ENCODE measurements at regions not wholly inside any gene's neighbourhood (a gene's known extent, or its start where the extent isn't known, plus 50 kb on each side); places are given as distances from the start of the nearest gene placed in this dataset.

GRCh38 chr12:65712260-65713004 lies 111.9 kb upstream of the HMGA2 start:
- no peak overlapping the region for H3K4me3 ChIP-seq (ENCODE audit: low read length)
- peaks cover 4% of the 10 kb centered on the region for H3K27me3 Mint-ChIP-seq
- H3K27me3 ChIP-seq (ENCODE audit: control insufficient read depth in 1 of 2, insufficient read depth in 2 of 2, low read length in 2 of 2) = no peaks in the 10 kb centered on the region
- H3K4me1 Mint-ChIP-seq (ENCODE audit: low read depth) = no peaks in the 10 kb centered on the region
- peaks cover 0 to 6% of the 10 kb centered on the region in 2 experiments for H3K9me3 ChIP-seq (ENCODE audit: control insufficient read depth in 1 of 2, insufficient read depth in 1 of 2, low read length in 2 of 2)
- intact Hi-C loops (cut with DNase I, micrococcal nuclease) = no loop called here
- no peak overlapping the region for H3K27ac ChIP-seq (ENCODE audit: low read depth in 1 of 2, low read length in 2 of 2)
- no peaks in the 10 kb centered on the region for H3K4me1 ChIP-seq (ENCODE audit: insufficient read depth, low read length)
- ChIA-PET POLR2A (no interaction called here), CTCF (interaction anchor here (0.6 kb wide), 1 partner anchor 535 kb away, joined by 3 read pairs; no protein-coding TSS in a partner anchor)
- H3K27ac Mint-ChIP-seq = no peak overlapping the region
- DNase-seq (no peak), ATAC-seq (ENCODE audit: poor library complexity) (no peak)
- H3K4me3 Mint-ChIP-seq = no peak overlapping the region
- no peaks in the 10 kb centered on the region for H3K36me3 ChIP-seq (ENCODE audit: insufficient read depth, low read length)
- H3K9me3 Mint-ChIP-seq = no peaks in the 10 kb centered on the region
- TF ChIP-seq, protein P1, sequence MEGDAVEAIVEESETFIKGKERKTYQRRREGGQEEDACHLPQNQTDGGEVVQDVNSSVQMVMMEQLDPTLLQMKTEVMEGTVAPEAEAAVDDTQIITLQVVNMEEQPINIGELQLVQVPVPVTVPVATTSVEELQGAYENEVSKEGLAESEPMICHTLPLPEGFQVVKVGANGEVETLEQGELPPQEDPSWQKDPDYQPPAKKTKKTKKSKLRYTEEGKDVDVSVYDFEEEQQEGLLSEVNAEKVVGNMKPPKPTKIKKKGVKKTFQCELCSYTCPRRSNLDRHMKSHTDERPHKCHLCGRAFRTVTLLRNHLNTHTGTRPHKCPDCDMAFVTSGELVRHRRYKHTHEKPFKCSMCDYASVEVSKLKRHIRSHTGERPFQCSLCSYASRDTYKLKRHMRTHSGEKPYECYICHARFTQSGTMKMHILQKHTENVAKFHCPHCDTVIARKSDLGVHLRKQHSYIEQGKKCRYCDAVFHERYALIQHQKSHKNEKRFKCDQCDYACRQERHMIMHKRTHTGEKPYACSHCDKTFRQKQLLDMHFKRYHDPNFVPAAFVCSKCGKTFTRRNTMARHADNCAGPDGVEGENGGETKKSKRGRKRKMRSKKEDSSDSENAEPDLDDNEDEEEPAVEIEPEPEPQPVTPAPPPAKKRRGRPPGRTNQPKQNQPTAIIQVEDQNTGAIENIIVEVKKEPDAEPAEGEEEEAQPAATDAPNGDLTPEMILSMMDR (IDR thresholded peaks at IDR 0.05) = no peak
- H3K36me3 Mint-ChIP-seq (ENCODE audit: low read depth) = no peaks in the 10 kb centered on the region

DNA sequence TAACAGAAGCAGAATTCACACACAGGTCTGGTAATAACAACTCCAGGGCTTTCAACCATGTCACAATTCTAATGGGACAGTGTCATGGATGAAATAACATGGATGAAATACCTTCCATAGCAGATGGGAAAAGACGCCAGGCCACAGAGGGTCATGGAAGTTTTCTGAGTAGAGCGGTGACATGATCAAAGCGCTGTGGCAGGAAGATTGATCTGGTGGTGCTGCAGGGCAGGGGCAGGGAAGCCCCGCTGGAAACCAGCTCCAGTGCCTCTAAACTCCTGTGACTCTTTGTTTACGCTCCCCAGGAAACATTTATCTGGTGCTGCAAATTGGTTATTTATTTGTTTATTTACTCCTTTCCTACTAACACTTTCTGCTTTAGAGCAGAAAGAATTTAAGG lies 108.3 kb upstream of the HMGA2 start:
- CTCF ChIA-PET = no interaction called here
- Mint-ChIP-seq H3K27me3 (peaks cover 16% of the 10 kb centered on the region), H3K36me3 (ENCODE audit: low read depth) (no peaks in the 10 kb centered on the region), H3K4me3 (no peak overlapping the region), H3K27ac (no peak overlapping the region), H3K4me1 (ENCODE audit: low read depth) (no peaks in the 10 kb centered on the region), H3K9me3 (no peaks in the 10 kb centered on the region)
- H3K4me1 ChIP-seq (ENCODE audit: insufficient read depth, low read length) = no peaks in the 10 kb centered on the region
- H3K4me3 ChIP-seq (ENCODE audit: low read length) = no peak overlapping the region
- ATAC-seq (ENCODE audit: poor library complexity) = no peak
- no peaks in the 10 kb centered on the region for H3K36me3 ChIP-seq (ENCODE audit: insufficient read depth, low read length)
- intact Hi-C loops (cut with DNase I, micrococcal nuclease) = no loop called here
- H3K27ac ChIP-seq (ENCODE audit: low read depth in 1 of 2, low read length in 2 of 2) = no peak overlapping the region
- peaks cover 0 to 3% of the 10 kb centered on the region in 2 experiments for H3K27me3 ChIP-seq (ENCODE audit: control insufficient read depth in 1 of 2, insufficient read depth in 2 of 2, low read length in 2 of 2)
- POLR2A ChIA-PET = no interaction called here
- DNase-seq = no peak
- TF ChIP-seq, protein P1 (IDR thresholded peaks at IDR 0.05) = no peak
- H3K9me3 ChIP-seq (ENCODE audit: control insufficient read depth in 1 of 2, insufficient read depth in 1 of 2, low read length in 2 of 2) = no peaks in the 10 kb centered on the region

DNA sequence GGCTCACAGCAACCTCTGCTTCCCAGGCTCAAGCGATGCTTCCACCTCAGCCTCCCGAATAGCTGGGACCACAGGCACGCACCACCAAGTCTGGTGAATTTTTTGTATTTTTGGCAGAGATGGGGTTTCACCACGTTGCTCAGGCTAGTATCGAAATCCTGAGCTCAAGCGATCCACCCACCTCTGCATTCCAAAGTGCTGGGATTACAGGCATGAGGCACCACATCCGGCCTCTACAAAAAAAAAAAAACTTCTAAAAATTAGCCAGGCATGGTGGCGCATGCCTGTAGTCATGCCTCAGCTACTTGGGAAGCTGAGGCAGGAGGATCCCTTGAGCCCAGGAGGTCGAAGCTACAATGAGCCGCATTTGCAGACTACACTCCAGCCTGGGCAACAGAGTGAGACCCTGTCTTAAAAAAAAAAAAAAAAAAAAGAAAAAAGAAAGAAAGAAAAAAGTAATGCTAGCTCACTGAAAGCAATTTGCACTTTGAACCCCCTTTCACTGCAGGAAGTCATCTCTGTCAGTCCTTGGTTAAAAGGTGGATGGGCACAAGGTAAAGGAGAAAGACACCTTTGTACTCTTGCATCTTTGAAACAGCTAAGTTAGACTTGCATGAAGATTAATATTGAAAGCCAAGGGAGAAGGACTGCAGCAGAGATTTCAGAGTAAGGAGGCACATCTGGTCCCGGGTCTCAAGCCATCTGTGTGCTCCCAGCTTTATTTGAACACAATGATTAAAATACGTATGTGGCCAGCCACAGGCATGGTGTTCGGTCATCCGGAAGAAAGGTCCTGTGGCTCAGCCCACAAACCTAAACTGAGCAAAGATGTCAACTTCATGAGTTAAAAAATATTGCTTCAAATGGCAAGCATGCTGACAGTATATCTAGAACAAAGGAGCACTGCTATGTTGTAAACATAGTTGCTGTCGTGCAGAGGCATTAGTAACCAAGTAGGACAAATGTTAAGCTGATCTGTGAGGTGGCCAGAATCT lies 103.8 kb upstream of the HMGA2 start:
- ChIA-PET CTCF (no interaction called here), POLR2A (no interaction called here)
- H3K9me3 ChIP-seq (ENCODE audit: control insufficient read depth in 1 of 2, insufficient read depth in 1 of 2, low read length in 2 of 2) = no peaks in the 10 kb centered on the region
- H3K4me1 Mint-ChIP-seq (ENCODE audit: low read depth) = no peaks in the 10 kb centered on the region
- H3K4me3 Mint-ChIP-seq = no peak overlapping the region
- H3K4me3 ChIP-seq (ENCODE audit: low read length) = no peak overlapping the region
- H3K4me1 ChIP-seq (ENCODE audit: insufficient read depth, low read length) = no peaks in the 10 kb centered on the region
- no peaks in the 10 kb centered on the region for H3K36me3 Mint-ChIP-seq (ENCODE audit: low read depth)
- H3K27ac ChIP-seq (ENCODE audit: low read depth in 1 of 2, low read length in 2 of 2) = no peak overlapping the region
- H3K9me3 Mint-ChIP-seq = no peaks in the 10 kb centered on the region
- DNase-seq = no peak
- no peak for ATAC-seq (ENCODE audit: poor library complexity)
- intact Hi-C loops (cut with DNase I, micrococcal nuclease) = no loop called here
- H3K27ac Mint-ChIP-seq = no peak overlapping the region
- no peaks in the 10 kb centered on the region for H3K36me3 ChIP-seq (ENCODE audit: insufficient read depth, low read length)
- TF ChIP-seq, protein P1 (IDR thresholded peaks at IDR 0.05) = no peak
- peaks cover 0 to 3% of the 10 kb centered on the region in 2 experiments for H3K27me3 ChIP-seq (ENCODE audit: control insufficient read depth in 1 of 2, insufficient read depth in 2 of 2, low read length in 2 of 2)
- H3K27me3 Mint-ChIP-seq = peaks cover 33% of the 10 kb centered on the region
